HL-60/S4 (cell line): ENCODE measurements at regions not wholly inside any gene's neighbourhood (a gene's known extent, or its start where the extent isn't known, plus 50 kb on each side); places are given as distances from the start of the nearest gene placed in this dataset.

Source experiments
- in situ Hi-C: fragments of 300-500 bp; cut with MboI; formaldehyde crosslinking; loops from 2 replicates; pipeline ENCODE4 v1.14.3; 2022; ENCODE audit warnings: low sequenced_read_pairs

GRCh38 chr4:110770353-110770752 lies 147.5 kb upstream of the PITX2 start:
- in situ Hi-C loops = no loop called here

DNA sequence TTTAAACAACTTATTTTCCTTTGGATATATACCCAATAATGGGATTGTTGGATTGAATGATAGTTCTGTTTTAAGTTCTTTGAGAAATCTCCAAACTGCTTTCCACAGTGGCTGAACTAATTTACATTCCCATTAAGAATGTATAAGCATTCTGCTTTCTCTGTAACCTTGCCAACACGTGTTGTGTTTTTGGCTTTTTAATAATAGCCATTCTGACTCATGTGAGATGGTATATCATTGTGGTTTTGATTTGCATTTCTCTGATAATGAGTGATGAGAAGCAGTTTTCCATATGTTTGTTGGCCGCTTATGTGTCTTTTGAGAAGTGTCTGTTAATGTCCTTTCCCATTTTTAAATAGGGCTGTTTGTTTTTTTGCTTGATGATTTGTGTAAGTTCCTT lies 155.6 kb upstream of the PITX2 start:
- in situ Hi-C loops = no loop called here

DNA sequence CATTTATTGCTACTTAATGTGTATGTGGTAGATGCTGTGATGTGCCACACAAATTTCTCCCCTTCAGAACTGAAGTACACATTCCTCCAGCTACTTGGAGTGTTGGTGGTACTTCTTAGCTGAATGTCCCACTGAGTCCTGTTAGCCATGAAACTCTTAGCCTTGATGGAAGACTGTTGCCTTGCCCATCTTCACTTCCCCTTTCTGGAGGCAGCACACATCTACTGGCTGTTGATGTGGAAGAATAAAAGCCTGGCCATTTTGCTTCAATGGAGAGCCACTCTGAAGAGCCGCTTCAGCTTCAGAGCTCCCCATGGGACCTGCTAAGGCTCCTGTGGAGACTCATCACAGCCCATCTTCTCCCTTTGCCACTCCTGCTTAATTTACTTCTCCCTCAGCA lies 157.7 kb upstream of the PITX2 start:
- in situ Hi-C loops = no loop called here

- in situ Hi-C loops = no loop called here
These were observed 159.1 kb upstream of the PITX2 start for GRCh38 chr4:110781944-110782343.

- in situ Hi-C loops = no loop called here
These were observed 164.2 kb upstream of the PITX2 start for GRCh38 chr4:110787109-110787508.

- in situ Hi-C loops = no loop called here
These were observed 164.8 kb upstream of the PITX2 start for GRCh38 chr4:110787707-110788106.

GRCh38 chr4:110788302-110788701 lies 165.4 kb upstream of the PITX2 start:
- in situ Hi-C loops = no loop called here

GRCh38 chr4:110792036-110792435 lies 169.2 kb upstream of the PITX2 start:
- in situ Hi-C loops = no loop called here

DNA sequence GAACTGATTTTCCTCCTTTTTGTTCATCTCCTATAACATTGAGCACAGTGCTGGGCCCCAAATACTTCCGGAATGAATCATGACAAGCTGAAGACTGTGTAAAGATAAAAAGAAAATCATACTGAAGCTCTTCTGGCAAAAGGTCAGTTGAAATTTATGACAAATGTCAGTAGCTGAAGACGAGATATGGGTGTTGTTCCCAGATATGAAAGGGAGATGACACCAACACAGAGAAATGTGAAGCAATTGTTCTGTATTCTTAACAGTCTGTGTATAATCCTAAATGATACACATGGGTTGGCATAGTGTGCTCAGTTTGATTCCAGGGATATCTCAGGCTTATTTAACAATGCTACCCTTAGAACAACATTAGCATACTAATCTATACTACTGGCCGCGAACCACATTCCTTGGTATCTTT lies 170.5 kb upstream of the PITX2 start:
- in situ Hi-C loops = no loop called here

DNA sequence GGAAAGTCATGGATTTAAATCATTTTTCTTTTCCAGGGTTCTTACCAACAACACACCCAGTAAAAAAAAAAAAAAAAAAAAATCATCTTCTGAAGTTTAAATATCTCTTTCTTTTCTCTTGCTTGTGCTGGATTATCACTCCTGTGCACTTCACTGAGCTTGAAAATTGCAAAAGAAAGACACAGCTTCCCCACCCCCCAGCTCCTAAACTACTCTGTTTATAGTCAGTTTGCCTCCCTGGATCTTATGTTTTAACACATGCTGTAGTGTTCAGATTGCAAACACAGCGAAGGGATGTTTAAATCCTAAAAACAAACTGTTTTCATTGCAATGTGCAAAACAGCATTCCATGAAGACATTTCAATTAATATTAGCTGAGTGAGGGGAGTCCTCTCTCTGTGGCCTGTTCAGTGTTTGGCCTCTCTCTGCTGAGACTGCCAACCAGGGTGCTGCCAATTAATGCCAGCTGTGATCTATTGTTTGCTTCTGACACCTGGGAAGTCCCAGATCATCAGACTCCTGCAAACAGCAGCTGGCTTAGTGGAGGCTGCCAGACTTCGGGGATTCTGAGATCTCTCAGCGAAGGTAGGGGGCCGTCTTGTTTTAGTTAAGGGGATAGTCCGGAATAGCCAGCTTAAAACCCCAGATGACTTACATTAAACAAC lies 171.1 kb upstream of the PITX2 start:
- in situ Hi-C loops = no loop called here

DNA sequence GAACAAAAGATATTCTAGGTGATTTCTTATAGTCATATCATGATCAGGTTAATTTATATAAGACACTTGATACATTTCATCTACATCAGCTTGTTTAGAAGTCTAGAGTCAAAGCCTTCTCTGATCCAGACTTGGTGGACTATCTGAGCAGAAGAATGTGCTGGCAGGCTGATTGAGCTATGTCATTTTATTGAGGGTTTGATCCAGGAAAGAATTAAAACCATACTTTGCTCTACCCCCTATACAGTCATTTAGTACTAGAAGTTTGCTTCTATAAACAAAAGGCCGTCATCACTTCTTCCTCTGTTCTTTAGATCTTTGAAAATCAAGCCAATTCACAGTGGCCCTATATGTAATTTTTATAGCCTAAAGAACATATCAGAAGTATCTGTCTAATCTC lies 173.1 kb upstream of the PITX2 start:
- in situ Hi-C loops = no loop called here

- in situ Hi-C loops = no loop called here
These were observed 174.6 kb upstream of the PITX2 start for GRCh38 chr4:110797486-110797885.

DNA sequence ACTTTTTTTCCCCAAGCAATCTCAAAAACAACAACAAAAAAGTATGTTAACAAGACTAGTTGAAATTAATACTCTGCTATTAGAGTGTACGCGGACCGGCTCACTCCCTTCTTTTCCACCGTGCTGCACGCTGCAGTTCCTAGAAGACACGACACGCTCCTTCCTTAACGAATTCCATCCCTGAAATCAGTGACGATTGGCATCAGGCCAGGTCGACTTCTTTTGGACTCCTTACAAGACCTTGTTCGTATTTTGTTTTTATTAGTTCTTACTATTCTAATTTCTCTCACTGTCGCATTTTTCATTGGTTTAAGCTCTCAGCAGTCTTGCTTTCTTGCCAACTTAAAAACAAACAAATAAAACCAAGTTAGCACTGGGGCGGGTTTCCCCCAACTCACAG lies 175.8 kb upstream of the PITX2 start:
- in situ Hi-C loops = no loop called here

- in situ Hi-C loops = no loop called here
These were observed 176.3 kb upstream of the PITX2 start for GRCh38 chr4:110799211-110799610.

DNA sequence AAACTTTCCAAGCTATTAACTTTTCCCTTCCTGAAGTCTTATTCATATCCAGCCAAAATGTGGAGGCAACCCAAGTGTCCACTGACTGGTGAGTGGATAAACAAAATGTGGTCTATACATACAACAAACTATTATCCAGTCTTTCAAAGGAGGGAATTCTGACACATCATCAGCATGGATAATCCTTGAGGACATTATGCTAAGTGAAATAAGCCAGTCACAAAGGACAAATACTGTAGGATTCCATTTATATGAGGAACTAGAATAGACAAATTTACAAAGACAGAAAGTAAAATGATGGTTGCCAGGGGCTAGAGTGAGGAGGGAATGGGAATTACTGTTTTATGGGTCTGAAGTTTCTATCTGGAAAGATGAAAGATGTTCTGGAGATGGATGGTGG lies 178.7 kb upstream of the PITX2 start:
- in situ Hi-C loops = no loop called here

DNA sequence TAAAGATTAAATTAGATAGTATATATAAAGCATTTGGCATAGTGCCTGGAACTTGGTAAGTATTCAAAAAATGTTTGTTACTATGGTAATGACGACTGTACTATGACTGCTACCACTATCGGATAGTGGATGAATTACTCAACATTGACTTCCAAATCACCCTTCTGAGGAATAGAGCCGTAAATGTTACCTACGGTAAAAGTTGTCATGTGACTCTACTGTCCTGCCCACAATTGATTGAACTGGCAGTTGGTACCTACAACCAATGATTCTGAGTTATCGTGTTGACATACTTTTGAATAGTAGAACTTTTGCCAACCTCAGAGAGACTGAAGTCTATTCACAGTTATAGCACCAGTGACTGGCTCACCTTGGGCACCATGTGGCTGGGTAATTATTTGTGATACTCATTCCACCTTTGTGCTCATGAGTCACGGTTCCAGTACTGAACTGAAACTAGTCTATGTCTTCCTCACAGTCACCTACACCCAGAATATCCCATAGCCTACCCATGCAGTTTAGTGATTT lies 185.5 kb upstream of the PITX2 start:
- in situ Hi-C loops = no loop called here

GRCh38 chr4:110815950-110816349 lies 193.1 kb upstream of the PITX2 start:
- in situ Hi-C loops = no loop called here

DNA sequence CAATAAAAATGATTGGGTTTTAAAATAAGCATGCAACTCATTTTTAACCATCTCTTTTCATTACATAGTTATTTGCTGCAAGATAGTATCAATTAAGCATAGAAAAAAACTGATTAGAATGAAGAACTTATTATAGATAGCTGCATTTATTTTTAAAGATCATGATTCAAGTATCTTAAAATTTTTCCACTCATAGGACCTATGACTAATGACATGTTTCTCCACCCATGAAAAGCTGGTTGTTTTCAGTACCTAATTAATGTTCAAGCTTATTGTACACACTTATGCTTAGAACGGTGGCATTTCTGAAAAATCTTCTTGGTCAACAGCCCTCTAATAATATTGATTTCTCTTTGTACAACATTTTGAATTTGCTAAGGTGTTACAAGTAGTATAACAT lies 193.5 kb upstream of the PITX2 start:
- in situ Hi-C loops = no loop called here

GRCh38 chr4:110821186-110821585 lies 198.3 kb upstream of the PITX2 start:
- in situ Hi-C loops = no loop called here

DNA sequence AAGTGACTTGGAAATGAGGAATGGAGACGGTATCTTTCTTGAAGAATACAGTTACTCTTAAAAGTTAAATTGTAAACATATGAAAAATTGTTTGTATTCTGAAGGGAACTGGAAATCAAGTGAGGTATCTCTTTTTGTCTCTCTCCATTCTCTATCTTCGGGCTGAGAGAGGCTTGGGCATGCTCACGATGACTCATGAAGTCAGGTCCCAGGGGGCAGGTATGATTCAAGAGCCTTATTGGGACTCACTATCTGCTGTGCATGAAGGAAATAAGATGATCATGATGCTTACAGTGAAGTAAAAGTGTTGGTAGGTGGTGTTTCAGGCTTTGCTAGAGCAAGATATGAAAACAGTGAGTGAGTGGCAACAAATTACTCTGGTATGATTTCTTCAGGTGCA lies 200.4 kb upstream of the PITX2 start:
- in situ Hi-C loops = no loop called here

GRCh38 chr4:110824344-110824743 lies 201.5 kb upstream of the PITX2 start:
- in situ Hi-C loops = no loop called here

- in situ Hi-C loops = no loop called here
These were observed 203.8 kb upstream of the PITX2 start for GRCh38 chr4:110826656-110827055.

DNA sequence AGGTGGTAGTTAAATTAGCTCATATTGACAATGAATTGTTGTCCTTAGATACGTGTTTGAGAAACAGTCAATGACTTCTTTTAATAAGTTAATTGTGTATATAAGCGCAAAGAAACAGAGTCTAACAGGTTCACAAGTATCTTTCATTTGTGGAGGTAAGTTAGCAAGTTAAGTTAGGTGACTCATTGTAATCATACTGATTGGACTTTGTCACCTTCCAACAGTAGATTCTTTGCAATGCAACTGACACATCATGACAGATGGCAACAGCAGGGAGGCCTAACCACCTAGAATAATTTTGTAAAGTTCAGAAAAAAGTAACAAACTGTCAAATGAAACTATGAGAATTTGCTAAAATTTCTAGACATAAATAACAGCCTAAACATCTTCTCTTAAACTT lies 207.6 kb upstream of the PITX2 start:
- in situ Hi-C loops = no loop called here
